HL-60 (cell line): ENCODE measurements at regions not wholly inside any gene's neighbourhood (a gene's known extent, or its start where the extent isn't known, plus 50 kb on each side); places are given as distances from the start of the nearest gene placed in this dataset.

Experiments used
- CTCF ChIP-seq: IDR thresholded peaks from one replicate; pipeline ENCODE4 v1.5.1; 2011; ENCODE audit warnings: low read length, control low read depth, inconsistent platforms; ENCODE audit not compliant: insufficient read depth
- POLR2AphosphoS5 ChIP-seq: IDR thresholded peaks from 2 replicates; pipeline ENCODE4 v1.6.1; 2012; ENCODE audit warnings: low read depth
- SPI1 ChIP-seq: IDR thresholded peaks from 2 replicates; pipeline ENCODE4 v1.6.1; 2012; ENCODE audit warnings: low read depth, mild to moderate bottlenecking, borderline replicate concordance
- TF ChIP-seq, protein P1 (sequence below): IDR thresholded peaks from 2 replicates; pipeline ENCODE4 v1.6.1; 2012; ENCODE audit warnings: low read depth; ENCODE audit not compliant: insufficient replicate concordance

- TF ChIP-seq CTCF (no peak), POLR2AphosphoS5 (no peak), SPI1 (no peak)
- TF ChIP-seq, protein P1, sequence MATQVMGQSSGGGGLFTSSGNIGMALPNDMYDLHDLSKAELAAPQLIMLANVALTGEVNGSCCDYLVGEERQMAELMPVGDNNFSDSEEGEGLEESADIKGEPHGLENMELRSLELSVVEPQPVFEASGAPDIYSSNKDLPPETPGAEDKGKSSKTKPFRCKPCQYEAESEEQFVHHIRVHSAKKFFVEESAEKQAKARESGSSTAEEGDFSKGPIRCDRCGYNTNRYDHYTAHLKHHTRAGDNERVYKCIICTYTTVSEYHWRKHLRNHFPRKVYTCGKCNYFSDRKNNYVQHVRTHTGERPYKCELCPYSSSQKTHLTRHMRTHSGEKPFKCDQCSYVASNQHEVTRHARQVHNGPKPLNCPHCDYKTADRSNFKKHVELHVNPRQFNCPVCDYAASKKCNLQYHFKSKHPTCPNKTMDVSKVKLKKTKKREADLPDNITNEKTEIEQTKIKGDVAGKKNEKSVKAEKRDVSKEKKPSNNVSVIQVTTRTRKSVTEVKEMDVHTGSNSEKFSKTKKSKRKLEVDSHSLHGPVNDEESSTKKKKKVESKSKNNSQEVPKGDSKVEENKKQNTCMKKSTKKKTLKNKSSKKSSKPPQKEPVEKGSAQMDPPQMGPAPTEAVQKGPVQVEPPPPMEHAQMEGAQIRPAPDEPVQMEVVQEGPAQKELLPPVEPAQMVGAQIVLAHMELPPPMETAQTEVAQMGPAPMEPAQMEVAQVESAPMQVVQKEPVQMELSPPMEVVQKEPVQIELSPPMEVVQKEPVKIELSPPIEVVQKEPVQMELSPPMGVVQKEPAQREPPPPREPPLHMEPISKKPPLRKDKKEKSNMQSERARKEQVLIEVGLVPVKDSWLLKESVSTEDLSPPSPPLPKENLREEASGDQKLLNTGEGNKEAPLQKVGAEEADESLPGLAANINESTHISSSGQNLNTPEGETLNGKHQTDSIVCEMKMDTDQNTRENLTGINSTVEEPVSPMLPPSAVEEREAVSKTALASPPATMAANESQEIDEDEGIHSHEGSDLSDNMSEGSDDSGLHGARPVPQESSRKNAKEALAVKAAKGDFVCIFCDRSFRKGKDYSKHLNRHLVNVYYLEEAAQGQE, result no peak
Observed at GRCh38 chr9:82637368-82637767, 425.6 kb downstream of the RASEF start.
